ENCODE measurements at regions not wholly inside any gene's neighbourhood (a gene's known extent, or its start where the extent isn't known, plus 50 kb on each side); places are given as distances from the start of the nearest gene placed in this dataset.

GRCh38 chr10:109403551-109403950 is 519.8 kb downstream of the XPNPEP1 start (continued):
- TF ChIP-seq, protein P1, sequence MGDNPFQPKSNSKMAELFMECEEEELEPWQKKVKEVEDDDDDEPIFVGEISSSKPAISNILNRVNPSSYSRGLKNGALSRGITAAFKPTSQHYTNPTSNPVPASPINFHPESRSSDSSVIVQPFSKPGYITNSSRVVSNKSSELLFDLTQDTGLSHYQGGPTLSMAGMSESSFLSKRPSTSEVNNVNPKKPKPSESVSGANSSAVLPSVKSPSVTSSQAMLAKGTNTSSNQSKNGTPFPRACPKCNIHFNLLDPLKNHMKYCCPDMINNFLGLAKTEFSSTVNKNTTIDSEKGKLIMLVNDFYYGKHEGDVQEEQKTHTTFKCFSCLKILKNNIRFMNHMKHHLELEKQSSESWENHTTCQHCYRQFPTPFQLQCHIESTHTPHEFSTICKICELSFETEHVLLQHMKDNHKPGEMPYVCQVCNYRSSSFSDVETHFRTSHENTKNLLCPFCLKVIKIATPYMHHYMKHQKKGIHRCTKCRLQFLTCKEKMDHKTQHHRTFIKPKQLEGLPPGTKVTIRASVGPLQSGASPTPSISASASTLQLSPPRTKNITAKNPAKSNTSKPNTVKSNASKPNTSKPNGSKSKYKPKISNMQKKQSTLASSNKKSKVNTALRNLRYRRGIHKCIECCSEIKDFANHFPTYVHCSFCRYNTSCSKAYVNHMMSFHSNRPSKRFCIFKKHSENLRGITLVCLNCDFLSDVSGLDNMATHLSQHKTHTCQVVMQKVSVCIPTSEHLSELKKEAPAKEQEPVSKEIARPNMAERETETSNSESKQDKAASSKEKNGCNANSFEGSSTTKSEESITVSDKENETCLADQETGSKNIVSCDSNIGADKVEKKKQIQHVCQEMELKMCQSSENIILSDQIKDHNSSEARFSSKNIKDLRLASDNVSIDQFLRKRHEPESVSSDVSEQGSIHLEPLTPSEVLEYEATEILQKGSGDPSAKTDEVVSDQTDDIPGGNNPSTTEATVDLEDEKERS (tag by site-specific recombination; IDR thresholded peaks at IDR 0.05) = no peak
- TF ChIP-seq, protein P2, sequence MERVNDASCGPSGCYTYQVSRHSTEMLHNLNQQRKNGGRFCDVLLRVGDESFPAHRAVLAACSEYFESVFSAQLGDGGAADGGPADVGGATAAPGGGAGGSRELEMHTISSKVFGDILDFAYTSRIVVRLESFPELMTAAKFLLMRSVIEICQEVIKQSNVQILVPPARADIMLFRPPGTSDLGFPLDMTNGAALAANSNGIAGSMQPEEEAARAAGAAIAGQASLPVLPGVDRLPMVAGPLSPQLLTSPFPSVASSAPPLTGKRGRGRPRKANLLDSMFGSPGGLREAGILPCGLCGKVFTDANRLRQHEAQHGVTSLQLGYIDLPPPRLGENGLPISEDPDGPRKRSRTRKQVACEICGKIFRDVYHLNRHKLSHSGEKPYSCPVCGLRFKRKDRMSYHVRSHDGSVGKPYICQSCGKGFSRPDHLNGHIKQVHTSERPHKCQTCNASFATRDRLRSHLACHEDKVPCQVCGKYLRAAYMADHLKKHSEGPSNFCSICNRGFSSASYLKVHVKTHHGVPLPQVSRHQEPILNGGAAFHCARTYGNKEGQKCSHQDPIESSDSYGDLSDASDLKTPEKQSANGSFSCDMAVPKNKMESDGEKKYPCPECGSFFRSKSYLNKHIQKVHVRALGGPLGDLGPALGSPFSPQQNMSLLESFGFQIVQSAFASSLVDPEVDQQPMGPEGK (tag by site-specific recombination; IDR thresholded peaks at IDR 0.05) = no peak
- TF ChIP-seq ZNF112 (tag by site-specific recombination; IDR thresholded peaks at IDR 0.05) (no peak), ZNF544 (tag by site-specific recombination; IDR thresholded peaks at IDR 0.05) (no peak)

- peak; percentile 39 for TF ChIP-seq ZIC2 (tag by site-specific recombination; IDR thresholded peaks at IDR 0.05)
- TF ChIP-seq, protein P3, sequence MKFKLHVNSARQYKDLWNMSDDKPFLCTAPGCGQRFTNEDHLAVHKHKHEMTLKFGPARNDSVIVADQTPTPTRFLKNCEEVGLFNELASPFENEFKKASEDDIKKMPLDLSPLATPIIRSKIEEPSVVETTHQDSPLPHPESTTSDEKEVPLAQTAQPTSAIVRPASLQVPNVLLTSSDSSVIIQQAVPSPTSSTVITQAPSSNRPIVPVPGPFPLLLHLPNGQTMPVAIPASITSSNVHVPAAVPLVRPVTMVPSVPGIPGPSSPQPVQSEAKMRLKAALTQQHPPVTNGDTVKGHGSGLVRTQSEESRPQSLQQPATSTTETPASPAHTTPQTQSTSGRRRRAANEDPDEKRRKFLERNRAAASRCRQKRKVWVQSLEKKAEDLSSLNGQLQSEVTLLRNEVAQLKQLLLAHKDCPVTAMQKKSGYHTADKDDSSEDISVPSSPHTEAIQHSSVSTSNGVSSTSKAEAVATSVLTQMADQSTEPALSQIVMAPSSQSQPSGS (tag by site-specific recombination; IDR thresholded peaks at IDR 0.05; ENCODE audit: low read depth) = no peak
- no peaks in the 10 kb centered on the region for H3K4me1 ChIP-seq (ENCODE audit: control insufficient read depth, insufficient read depth, low read length)
- ChIA-PET CTCF (no interaction called here), POLR2A (no interaction called here)
- no peak overlapping the region for H3K27ac ChIP-seq (ENCODE audit: extremely low read depth, low read depth, low read length)
- H3K9me3 ChIP-seq (ENCODE audit: control insufficient read depth, insufficient read depth, low read depth, low read length) = no peaks in the 10 kb centered on the region
- no peaks in the 10 kb centered on the region for H3K36me3 ChIP-seq (ENCODE audit: control insufficient read depth in 2 of 2, insufficient read depth in 1 of 2, low read length in 2 of 2)
- H3K4me3 ChIP-seq (ENCODE audit: low read depth, low read length) = no peak overlapping the region
Measured at GRCh38 chr10:109393425-109393824, 529.9 kb downstream of the XPNPEP1 start.

- POLR2A ChIA-PET = no interaction called here
- CTCF ChIA-PET = no interaction called here
- Histone ChIP-seq H3K4me3 (ENCODE audit: low read depth, low read length) (no peak overlapping the region), H3K4me1 (ENCODE audit: control insufficient read depth, insufficient read depth, low read length) (no peaks in the 10 kb centered on the region), H3K27ac (ENCODE audit: extremely low read depth, low read depth, low read length) (no peak overlapping the region), H3K36me3 (ENCODE audit: control insufficient read depth in 2 of 2, insufficient read depth in 1 of 2, low read length in 2 of 2) (no peaks in the 10 kb centered on the region), H3K9me3 (ENCODE audit: control insufficient read depth, insufficient read depth, low read depth, low read length) (no peaks in the 10 kb centered on the region)
- no peak for TF ChIP-seq ZNF692 (tag by site-specific recombination; IDR thresholded peaks at IDR 0.05)
- no peak for TF ChIP-seq ZNF776 (tag by site-specific recombination; IDR thresholded peaks at IDR 0.05; ENCODE audit: borderline replicate concordance)
- TF ChIP-seq, protein P4, sequence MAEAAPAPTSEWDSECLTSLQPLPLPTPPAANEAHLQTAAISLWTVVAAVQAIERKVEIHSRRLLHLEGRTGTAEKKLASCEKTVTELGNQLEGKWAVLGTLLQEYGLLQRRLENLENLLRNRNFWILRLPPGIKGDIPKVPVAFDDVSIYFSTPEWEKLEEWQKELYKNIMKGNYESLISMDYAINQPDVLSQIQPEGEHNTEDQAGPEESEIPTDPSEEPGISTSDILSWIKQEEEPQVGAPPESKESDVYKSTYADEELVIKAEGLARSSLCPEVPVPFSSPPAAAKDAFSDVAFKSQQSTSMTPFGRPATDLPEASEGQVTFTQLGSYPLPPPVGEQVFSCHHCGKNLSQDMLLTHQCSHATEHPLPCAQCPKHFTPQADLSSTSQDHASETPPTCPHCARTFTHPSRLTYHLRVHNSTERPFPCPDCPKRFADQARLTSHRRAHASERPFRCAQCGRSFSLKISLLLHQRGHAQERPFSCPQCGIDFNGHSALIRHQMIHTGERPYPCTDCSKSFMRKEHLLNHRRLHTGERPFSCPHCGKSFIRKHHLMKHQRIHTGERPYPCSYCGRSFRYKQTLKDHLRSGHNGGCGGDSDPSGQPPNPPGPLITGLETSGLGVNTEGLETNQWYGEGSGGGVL (tag by site-specific recombination; IDR thresholded peaks at IDR 0.05) = no peak
- TF ChIP-seq MYNN (tag by site-specific recombination; IDR thresholded peaks at IDR 0.05; ENCODE audit: borderline replicate concordance) = no peak
- TF ChIP-seq ZNF548 (tag by site-specific recombination; IDR thresholded peaks at IDR 0.05) = no peak
- TF ChIP-seq TRIM28 (IDR thresholded peaks at IDR 0.05; ENCODE audit: borderline replicate concordance, low read length) = no peak
- TF ChIP-seq ZNF549 (tag by site-specific recombination; IDR thresholded peaks at IDR 0.05) = no peak
- TF ChIP-seq ZSCAN4 (tag by site-specific recombination; IDR thresholded peaks at IDR 0.05) = no peak
- TF ChIP-seq SP2 (tag by site-specific recombination; IDR thresholded peaks at IDR 0.05) = no peak
- TF ChIP-seq FEZF1 (tag by site-specific recombination; IDR thresholded peaks at IDR 0.05) = no peak
- TF ChIP-seq ZXDB (tag by site-specific recombination; IDR thresholded peaks at IDR 0.05) = no peak
- TF ChIP-seq PBX3 (CRISPR knock-in tag; IDR thresholded peaks at IDR 0.05) = no peak
- no peak for TF ChIP-seq ZNF514 (tag by site-specific recombination; IDR thresholded peaks at IDR 0.05)
- no peak for TF ChIP-seq KLF7 (tag by site-specific recombination; IDR thresholded peaks at IDR 0.05; ENCODE audit: borderline replicate concordance)
- no peak for TF ChIP-seq SETDB1 (IDR thresholded peaks at IDR 0.05; ENCODE audit: insufficient read length, low read length)
- no peak for TF ChIP-seq ZNF664 (tag by site-specific recombination; IDR thresholded peaks at IDR 0.05)
Measured at GRCh38 chr10:109386921-109387320, 536.4 kb downstream of the XPNPEP1 start.
